ENCODE measurements at regions not wholly inside any gene's neighbourhood (a gene's known extent, or its start where the extent isn't known, plus 50 kb on each side); places are given as distances from the start of the nearest gene placed in this dataset.

DNA sequence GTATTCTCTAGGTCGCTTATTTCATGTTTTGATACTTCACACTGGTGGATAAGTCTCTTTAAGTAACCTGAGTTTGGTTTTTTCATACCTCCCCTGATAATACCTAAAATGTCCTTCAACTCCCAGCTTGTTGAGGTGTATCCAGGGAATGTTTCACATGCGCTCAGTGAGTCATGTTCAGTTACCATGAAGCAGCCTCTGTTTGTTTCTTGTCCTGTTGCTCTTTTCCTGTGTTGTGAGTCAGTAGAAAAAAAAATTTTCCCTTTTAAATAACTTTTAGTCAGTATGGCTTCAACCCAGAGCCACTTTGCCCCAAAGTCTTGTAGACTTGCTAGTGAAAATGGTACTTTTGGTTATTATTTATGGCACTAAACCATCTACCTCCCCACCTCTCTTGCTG, 278.4 kb upstream of the ZPLD1 start:
- Histone ChIP-seq H2AFZ (ENCODE audit: low read length) (peak overlapping the region; percentile 30), H3K36me3 (ENCODE audit: insufficient read depth, low read length) (no peaks in the 10 kb centered on the region), H3K4me1 (ENCODE audit: insufficient read depth, low read length) (peaks cover 20% of the 10 kb centered on the region), H3K27me3 (ENCODE audit: insufficient read depth, low read length) (no peaks in the 10 kb centered on the region), H4K20me1 (ENCODE audit: insufficient read depth, low read length) (no peaks in the 10 kb centered on the region), H3K79me2 (ENCODE audit: insufficient read depth, low read length) (no peaks in the 10 kb centered on the region), H3K9me3 (ENCODE audit: low read depth, low read length) (peaks cover 2% of the 10 kb centered on the region), H3K4me2 (ENCODE audit: insufficient read depth, low read length) (no peak overlapping the region), H3K27ac (ENCODE audit: low read depth, low read length) (peak overlapping the region; percentile 86), H3K4me3 (ENCODE audit: insufficient read depth, low read length) (no peak overlapping the region)
- DNase-seq (ENCODE audit: insufficient read length, low spot score, missing footprints), result no peak
- TF ChIP-seq, protein P1, sequence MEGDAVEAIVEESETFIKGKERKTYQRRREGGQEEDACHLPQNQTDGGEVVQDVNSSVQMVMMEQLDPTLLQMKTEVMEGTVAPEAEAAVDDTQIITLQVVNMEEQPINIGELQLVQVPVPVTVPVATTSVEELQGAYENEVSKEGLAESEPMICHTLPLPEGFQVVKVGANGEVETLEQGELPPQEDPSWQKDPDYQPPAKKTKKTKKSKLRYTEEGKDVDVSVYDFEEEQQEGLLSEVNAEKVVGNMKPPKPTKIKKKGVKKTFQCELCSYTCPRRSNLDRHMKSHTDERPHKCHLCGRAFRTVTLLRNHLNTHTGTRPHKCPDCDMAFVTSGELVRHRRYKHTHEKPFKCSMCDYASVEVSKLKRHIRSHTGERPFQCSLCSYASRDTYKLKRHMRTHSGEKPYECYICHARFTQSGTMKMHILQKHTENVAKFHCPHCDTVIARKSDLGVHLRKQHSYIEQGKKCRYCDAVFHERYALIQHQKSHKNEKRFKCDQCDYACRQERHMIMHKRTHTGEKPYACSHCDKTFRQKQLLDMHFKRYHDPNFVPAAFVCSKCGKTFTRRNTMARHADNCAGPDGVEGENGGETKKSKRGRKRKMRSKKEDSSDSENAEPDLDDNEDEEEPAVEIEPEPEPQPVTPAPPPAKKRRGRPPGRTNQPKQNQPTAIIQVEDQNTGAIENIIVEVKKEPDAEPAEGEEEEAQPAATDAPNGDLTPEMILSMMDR (IDR thresholded peaks at IDR 0.05; ENCODE audit: extremely low read depth, low read depth, low read length), result no peak

DNA sequence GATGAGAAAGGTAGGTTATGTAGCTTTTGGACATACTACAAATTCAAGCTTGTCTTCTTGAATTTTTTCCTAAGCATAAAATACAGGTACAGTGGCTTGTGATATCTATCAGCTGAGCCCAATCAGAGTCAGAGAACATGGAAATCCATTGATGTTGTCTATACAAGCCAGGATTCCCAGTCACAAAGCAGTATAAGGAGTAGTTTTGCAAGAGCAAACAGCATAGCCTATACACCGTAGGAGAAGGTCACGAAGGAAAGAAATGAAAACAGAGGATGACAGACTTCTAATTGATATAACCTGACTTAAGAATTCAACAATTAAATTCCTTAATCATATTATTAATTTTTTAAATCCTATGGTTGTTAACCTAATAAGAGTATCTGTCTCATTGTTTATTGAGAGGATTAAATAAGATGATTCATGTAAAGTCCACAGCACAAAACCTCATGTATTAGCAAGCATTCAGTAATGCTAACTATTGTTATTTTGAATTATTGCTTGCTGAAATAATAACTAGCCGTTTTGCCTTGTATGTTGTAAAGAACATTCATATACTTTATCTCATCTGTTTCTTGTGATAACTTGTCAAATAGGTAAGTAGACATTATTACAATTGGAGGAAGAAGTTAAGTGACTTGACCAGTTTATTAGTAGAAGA, 276.6 kb upstream of the ZPLD1 start:
- DNase-seq (ENCODE audit: insufficient read length, low spot score, missing footprints), result no peak
- no peak overlapping the region for H2AFZ ChIP-seq (ENCODE audit: low read length)
- H3K79me2 ChIP-seq (ENCODE audit: insufficient read depth, low read length), result no peaks in the 10 kb centered on the region
- no peaks in the 10 kb centered on the region for H3K27me3 ChIP-seq (ENCODE audit: insufficient read depth, low read length)
- H3K9me3 ChIP-seq (ENCODE audit: low read depth, low read length), result no peaks in the 10 kb centered on the region
- H3K4me1 ChIP-seq (ENCODE audit: insufficient read depth, low read length), result peaks cover 38% of the 10 kb centered on the region
- TF ChIP-seq, protein P1 (IDR thresholded peaks at IDR 0.05; ENCODE audit: extremely low read depth, low read depth, low read length), result no peak
- H3K4me3 ChIP-seq (ENCODE audit: insufficient read depth, low read length), result no peak overlapping the region
- no peaks in the 10 kb centered on the region for H3K36me3 ChIP-seq (ENCODE audit: insufficient read depth, low read length)
- H3K27ac ChIP-seq (ENCODE audit: low read depth, low read length), result peak overlapping the region; percentile 46
- no peaks in the 10 kb centered on the region for H4K20me1 ChIP-seq (ENCODE audit: insufficient read depth, low read length)
- H3K4me2 ChIP-seq (ENCODE audit: insufficient read depth, low read length), result no peak overlapping the region

DNA sequence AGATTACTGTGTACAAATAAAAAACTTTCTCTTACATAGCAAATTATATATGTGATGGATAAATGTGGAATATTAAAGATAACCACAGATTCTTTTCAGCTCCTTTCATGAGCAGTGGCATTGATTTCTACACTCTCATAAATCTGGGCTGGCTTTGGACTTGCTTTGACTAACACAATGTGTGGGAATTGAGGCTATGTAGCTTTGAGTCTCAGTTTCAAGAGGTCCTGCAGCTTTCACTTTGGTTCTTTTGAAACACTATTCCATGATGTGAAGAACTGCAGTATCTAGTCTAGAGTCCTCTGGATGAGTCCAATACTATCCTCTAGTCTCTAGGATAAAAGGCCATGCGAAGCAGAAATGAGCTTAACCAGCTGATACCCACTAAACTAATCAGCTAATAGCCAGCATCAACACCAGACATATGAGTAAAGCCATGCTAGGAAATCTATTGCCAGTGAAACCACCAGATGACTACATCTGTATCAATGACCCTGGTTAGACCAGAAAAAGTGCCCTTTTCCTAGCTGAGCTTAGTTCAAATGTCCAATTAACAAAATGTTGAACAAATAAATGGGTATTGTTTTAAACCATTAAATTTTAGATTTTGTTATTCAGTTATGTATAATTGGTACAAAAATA, 274.9 kb upstream of the ZPLD1 start:
- H3K4me1 ChIP-seq (ENCODE audit: insufficient read depth, low read length), result peaks cover 45% of the 10 kb centered on the region
- H2AFZ ChIP-seq (ENCODE audit: low read length), result no peak overlapping the region
- no peak for DNase-seq (ENCODE audit: insufficient read length, low spot score, missing footprints)
- H3K4me2 ChIP-seq (ENCODE audit: insufficient read depth, low read length), result no peak overlapping the region
- no peak overlapping the region for H3K4me3 ChIP-seq (ENCODE audit: insufficient read depth, low read length)
- H3K27ac ChIP-seq (ENCODE audit: low read depth, low read length), result no peak overlapping the region
- no peaks in the 10 kb centered on the region for H3K9me3 ChIP-seq (ENCODE audit: low read depth, low read length)
- TF ChIP-seq, protein P1 (IDR thresholded peaks at IDR 0.05; ENCODE audit: extremely low read depth, low read depth, low read length), result no peak
- H3K36me3 ChIP-seq (ENCODE audit: insufficient read depth, low read length), result no peaks in the 10 kb centered on the region
- H3K79me2 ChIP-seq (ENCODE audit: insufficient read depth, low read length), result no peaks in the 10 kb centered on the region
- H4K20me1 ChIP-seq (ENCODE audit: insufficient read depth, low read length), result no peaks in the 10 kb centered on the region
- H3K27me3 ChIP-seq (ENCODE audit: insufficient read depth, low read length), result no peaks in the 10 kb centered on the region

DNA sequence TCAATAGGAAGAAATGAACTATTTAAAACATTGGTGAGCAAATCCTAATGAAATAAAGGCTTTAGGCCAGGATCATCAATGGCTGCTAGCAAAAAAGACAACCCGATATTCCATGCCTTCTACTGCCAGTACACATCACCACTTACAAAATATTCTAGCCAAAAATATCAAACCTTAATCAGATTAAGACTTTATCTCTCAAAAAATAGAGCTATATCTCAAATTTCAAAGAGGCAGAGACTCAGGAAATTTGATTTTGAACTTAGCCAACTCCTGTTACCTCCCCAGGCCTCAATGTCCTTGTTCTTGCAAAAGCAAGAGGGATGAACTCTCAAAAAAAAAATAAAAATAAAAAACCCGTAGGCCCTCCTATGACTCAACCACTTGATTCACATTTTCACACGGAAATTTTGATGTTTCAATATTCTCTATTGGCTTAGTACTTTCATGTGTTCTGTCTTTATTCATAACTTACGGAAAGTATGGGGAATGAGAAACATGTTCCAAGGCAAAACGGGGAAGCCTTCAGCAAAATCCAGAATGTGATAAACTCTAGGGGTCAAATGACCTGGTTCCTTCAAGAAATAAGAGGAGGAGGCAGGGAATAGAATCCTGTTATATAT, 273.3 kb upstream of the ZPLD1 start:
- Histone ChIP-seq H3K4me1 (ENCODE audit: insufficient read depth, low read length) (peaks cover 47% of the 10 kb centered on the region), H3K27ac (ENCODE audit: low read depth, low read length) (peak overlapping the region; percentile 85), H3K36me3 (ENCODE audit: insufficient read depth, low read length) (no peaks in the 10 kb centered on the region), H2AFZ (ENCODE audit: low read length) (peak overlapping the region; percentile 15), H3K9me3 (ENCODE audit: low read depth, low read length) (no peaks in the 10 kb centered on the region), H3K4me2 (ENCODE audit: insufficient read depth, low read length) (no peak overlapping the region), H3K27me3 (ENCODE audit: insufficient read depth, low read length) (no peaks in the 10 kb centered on the region), H4K20me1 (ENCODE audit: insufficient read depth, low read length) (no peaks in the 10 kb centered on the region), H3K79me2 (ENCODE audit: insufficient read depth, low read length) (no peaks in the 10 kb centered on the region), H3K4me3 (ENCODE audit: insufficient read depth, low read length) (no peak overlapping the region)
- no peak for DNase-seq (ENCODE audit: insufficient read length, low spot score, missing footprints)
- TF ChIP-seq, protein P1 (IDR thresholded peaks at IDR 0.05; ENCODE audit: extremely low read depth, low read depth, low read length), result no peak
